GM18517 (cell line): ENCODE measurements at regions not wholly inside any gene's neighbourhood (a gene's known extent, or its start where the extent isn't known, plus 50 kb on each side); places are given as distances from the start of the nearest gene placed in this dataset.

ENCODE experiments used
- ATAC-seq: cut with Tn5 transposase; IDR thresholded peaks from one replicate; pipeline ENCODE4 v1.9.1; 2021; ENCODE audit warnings: mild to moderate bottlenecking, moderate library complexity; ENCODE audit not compliant: unreplicated experiment

DNA sequence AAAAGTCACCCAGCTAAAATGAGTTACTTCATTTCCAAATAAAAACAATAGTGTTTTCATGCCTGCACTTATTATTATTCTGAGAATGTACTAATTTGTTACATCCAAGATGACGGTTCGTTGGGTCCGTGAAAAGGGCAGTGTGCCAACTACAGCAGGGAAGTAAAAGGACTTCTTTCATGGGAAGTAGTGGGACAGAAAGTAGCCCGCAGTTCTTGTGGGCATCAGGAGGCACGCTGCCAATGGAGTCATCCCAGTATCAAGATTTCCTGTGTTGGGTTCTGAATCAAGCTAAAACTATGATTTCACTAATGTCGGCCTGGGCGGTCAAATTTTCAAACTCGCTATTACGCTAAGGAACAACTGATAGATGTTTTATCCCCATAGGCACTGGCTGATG, 254.5 kb upstream of the SOX2 start:
- no peak for ATAC-seq

DNA sequence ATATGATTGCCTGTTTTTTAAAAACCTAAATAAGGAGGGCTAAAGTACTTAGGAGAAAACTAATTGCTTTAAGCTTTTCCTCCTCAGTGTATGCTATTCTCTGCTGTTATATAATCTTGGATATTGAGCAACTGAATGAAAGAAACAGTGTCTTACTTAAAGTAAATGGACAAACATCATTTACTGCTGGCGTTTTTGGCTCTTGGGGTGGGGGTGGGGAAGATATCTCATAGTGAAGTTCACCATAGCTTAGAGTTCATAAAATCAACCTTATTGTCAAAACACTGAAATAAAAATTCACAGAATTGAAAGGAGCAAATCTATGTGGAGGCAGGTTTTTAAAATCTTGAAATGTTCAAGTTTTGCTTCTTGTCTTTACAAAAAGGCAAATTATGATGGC, 256.4 kb upstream of the SOX2 start:
- ATAC-seq = no peak

DNA sequence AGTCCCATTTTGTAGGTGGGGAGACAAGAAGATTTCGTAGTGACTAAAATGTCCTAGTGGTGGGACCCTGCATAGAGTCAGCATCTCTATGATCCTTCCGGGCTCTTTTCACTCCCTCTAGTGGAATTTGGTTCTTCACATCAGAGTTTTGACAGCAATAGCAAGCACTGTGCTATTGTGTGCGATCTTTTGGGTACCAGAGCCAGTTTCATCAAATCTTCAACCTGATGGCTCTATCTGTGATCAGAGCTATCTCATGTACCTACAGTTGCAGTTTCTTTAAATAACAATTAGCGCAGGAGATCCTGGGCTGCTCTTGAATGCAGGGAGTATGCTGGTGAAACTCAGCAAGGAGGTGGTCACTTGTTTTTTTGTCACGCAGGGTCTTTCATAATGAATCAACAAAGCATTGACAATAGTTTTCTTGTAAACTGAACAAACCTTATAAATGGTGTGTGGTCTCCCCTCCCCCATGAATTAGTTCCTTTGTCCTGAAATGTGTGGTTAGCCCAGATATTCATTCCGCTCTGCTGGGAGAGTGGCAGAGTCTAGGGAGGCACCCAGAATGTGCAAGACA, 257.2 kb upstream of the SOX2 start:
- no peak for ATAC-seq

DNA sequence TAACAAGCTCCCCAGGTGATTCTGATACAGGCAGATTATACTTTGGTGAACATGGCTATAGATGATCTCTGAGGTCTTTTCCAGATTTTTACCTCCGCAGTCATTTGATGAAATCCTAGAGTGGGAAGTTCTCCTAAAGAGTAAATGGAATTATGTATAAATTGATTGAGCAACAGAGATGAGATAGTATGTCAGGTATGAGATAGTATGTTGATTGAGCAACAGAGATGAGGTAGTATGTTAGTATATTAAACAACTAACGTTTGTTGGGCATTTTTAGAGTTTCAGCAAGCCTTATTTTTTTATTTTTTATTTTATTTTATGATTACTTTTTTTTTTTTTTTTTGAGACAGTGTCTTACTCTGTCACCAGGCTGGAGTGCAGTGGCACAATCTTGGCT, 265.0 kb upstream of the SOX2 start:
- no peak for ATAC-seq

DNA sequence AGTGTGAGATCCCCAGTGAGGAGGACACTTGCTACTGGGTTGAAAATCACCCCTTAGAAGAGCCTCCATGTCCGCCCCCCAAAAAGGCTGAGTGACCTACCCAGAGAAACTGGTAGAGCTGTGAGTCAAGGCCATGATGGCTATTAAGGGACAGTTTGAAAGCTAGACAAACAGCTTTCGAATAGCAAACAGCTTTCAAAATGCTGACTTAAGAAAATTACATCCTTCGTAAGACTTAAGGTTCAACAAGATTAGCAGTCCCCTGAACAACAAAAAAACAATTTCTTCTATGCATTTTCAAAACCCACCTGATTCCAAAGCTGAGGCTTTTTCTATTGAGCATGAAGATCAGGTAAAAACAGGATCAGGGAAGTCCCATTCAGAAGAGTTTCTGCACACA, 269.7 kb upstream of the SOX2 start:
- ATAC-seq = no peak

DNA sequence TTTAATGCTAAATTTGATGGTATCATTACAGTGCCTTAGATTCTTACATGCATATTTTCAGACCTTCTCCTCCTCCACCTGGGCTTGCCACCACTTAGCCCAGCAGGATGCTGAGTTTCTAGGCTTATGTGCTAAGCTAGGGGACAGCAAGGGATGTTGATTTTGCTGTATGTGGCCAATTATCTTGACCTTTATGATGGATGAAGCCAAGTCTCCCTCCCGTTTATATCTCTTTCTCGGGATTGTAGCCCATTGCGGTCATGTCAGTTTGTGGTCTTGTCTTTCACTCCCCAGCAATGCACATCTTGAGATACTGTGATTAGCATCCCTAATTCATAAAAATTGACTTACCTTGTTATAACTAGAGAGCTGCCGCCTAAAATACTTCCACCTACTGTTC, 278.7 kb upstream of the SOX2 start:
- ATAC-seq = no peak

DNA sequence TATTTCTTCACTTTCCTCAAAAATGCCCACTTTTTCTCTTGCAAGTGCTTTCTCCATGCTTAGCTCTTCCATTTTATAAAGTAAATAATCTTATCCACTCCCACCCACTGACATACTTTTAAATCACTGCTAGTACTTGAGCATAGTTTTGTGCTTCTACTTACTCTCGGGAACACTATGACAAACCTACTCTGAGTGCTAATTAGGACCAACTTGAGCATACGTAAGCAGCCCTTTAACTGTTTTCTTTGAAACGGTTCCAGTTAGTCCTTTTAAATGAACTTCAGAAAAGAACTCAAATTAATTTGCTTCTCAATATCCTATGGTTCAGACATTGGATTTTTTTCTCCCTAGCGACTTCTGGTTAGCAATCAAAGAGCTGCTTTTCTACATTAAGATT, 280.0 kb upstream of the SOX2 start:
- ATAC-seq = no peak

DNA sequence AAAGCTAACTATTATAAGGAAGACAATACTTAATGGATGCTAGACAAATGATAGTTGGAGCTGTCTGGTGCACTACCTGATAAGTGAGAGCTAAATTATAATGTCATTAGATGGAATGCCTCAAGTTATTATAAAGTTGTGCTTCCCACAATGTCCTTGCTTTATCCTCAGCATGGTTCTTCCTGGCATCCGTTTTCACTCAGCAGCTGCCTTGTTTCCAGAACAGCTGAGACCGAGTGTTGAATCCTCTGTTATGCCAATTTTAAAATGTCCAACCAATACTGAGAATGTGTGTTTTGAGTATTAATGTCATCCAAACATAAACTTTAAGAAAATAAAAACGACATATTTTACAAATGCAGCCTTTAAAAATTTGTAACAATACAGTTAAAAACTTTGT, 286.7 kb upstream of the SOX2 start:
- ATAC-seq = no peak

DNA sequence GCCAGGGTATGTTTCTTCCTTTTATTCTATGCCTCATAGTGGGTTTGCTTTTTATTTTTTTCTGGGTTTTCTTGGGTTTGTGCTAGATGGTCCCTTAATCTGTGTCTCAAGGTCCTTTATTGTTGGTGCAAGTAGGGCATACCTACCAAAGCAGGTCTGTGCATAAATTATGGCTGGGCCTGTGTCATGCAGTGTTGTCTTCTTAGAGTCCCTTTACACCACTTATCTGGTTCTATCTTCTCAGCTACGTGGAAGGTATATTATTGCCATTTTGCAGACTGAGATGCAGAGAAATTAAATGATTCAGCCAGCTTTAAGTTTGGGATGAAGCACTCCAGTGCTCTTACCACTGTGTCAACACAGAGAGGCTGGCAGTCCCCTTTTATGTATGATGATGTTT, 293.5 kb upstream of the SOX2 start:
- no peak for ATAC-seq

DNA sequence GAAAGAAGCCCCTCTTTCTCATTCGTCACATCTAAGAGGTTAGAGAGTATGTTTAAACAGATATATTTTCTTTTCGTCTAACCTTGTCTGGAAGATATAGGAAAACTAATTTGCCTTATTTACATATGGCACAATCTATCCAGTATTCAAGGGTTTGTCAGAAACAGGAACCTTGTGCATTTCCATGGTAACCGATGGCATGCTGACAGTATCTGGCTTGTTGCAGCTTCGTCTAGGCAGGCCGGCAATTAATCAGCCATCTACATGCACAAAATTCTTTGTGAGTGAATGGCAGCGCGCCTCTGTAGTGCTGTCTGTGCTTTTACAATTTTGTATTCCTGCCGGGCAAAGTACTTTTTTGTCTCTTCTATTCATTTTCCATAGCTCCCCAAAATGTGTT, 294.0 kb upstream of the SOX2 start:
- no peak for ATAC-seq

DNA sequence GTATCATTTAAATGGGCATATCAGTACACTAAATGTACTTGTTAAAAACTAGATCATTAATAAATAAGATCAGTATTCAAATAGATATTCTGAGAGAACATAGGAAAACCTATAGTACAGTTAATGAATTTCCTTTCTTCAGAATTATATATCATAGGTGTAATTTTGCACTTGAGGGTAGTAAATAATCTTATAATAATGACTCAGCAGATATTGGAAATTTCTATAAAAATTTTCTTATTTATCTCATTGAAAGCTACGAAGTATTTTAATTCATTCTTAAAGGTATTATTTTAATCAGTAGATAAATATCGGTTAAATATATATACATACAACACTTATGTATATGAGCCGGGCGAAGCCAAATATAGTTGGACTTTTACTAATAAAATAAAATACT, 300.9 kb upstream of the SOX2 start:
- no peak for ATAC-seq

DNA sequence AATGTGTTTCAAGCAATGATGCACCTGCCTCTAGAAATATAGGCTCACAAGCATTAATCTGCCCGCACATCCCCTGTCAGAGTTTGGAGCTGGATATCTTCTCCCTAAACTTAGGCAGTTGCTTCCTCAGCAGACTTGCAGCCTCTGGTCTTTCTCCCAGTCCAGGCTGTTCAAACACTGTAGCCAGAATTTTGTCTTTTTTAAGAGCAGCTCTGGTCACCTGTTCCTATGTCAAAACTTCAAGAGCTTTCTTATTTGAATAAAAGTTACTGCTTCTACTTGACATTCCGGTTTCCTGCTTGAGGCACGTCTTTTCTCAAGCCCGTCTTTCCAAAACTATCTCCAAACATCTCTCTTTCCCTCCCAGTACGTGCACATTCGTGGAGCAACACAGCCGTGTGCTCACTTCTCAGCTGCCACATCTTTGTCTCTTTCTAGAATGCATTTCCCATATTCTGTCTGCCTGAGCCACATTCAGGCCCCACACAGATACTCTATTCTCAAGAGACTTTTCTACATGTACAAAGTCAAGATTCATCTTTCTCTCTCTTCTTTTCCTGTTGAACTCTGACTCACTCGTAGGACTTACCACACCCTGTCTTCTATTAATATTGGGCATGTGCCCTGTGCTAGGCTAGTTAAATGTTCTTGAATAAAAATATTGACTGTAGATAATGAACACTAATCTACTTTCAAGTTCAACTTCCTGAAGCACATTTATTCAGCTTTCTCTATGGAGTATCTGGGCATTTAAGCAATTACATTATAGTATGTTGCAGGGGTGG, 307.7 kb upstream of the SOX2 start:
- no peak for ATAC-seq

DNA sequence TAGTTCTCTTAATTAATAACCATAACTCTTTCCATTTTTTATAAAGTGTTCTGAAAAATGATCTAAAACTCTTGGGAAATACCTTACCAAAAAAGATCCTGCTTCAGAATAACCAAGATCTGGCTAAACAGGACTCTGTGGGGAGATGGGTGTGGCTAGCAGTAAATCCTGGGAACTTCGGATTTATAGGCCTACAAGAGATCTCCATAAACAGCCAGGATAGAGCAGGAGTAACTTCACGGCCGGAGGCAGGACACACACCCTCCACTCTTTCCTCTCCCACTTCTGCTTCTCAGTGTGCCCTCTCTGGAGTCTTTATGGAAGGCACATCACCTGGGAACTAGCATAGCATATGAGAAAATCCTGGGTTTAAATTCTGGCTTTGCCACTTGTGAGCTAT, 309.4 kb upstream of the SOX2 start:
- no peak for ATAC-seq

DNA sequence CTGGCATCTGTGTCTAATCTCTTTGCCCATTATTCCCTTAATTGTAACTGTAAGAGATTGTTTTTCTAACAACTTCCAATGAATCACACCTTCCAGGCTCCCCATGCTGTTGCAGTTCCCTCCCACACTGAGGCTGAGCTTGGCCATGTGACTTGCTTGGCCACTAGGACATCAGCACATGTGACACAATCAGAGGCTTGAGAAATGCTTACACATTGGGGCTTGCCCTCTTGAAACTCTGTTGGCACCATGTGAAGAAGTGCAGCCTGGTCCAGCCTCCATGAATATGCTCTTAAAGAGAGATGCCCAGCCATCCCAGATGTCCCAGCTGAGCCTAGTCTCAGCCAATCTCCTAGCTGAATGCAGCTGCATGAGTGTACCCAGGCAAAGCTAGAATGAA, 326.8 kb upstream of the SOX2 start:
- no peak for ATAC-seq

DNA sequence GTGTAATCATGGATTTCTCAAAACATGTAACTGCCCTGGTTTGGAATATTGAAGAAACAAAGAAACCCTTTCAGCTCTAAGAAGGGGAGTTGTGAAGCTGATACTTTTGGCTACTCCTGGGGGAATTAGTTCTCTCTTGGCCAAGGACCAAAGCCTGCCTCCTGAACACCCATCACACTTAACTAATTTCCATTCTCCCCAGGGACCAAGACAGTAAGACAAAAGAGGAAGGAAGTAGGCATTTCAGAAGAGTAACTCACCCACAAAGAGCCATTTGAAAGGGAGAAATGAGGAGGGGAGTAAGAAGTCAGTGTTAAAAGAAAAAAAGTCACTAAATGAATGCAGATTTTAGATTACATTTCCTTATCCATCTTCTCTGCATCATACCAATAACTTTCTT, 328.0 kb upstream of the SOX2 start:
- no peak for ATAC-seq

DNA sequence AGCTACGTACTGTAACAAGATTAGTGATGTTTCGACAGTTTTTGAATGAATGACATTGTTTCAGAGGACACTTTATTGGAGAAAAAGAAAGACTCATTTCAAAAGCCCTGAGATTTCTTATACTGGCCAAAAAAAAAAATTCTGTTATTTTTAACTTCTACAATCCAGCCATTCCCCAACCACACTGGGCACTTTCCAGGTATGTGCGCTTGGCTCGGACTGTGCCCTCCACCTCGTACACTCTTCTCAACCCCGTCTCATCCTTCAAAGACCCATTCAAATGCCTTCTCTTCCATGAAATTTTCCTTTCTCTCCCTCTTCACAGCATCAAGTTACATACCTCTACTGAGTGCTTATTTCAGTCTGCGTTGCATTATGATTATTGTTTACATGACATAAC, 328.5 kb upstream of the SOX2 start:
- ATAC-seq = no peak

DNA sequence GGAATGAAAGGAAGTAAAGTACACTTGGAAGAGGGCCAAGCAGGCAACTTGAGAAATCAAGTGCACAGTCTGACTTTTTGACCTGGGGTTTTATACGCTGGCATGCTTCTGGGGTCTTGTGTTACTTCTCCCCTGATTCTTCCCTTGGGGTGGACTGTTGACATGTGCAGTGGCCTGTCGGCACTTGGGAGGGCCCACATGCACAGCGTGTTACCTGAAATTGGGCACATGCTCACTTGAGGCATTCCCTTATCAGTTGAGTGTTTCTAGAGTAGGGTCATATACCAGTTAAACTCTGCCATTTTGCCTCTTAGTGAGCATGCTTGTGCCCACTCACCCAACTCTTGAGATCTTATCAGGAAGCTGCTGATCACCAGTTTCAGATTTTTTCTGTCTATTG, 329.1 kb upstream of the SOX2 start:
- no peak for ATAC-seq

DNA sequence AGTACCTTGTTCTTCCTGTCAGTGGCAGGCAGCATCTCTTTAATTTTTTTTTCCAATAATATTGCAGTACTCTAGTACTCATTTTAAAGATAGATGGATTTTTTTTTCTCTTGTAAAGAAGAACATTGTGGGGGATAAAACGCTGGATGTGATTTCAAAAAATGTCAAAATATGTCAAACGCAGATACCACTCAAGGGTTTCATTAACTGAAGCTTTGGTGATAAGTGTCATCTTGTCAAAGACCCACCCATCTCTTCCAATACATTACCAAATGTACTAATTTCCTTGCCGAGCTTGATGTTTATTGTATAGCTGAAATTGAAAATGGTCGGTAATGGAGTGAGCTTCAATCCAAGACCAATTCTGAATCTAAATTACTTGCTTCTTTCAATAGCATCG, 332.4 kb upstream of the SOX2 start:
- ATAC-seq = no peak

DNA sequence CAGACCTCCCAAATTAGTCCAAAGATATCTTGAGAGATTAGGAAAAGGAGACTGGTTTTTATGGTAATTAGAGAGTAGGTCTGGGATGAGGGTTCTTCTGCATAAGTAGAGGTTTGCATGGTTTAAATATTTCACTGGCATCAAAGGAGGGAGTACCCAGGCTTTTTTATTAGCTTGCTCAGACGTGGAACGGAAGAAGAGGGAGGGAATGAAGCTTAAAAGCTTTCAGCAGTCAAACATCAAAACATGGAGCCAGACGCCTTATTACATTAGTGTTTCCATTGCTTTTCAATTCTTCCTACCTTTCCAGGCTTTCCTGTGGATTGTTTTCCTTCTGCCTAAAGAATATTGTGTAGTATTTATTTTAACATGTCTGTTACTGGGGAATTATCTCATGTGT, 342.1 kb upstream of the SOX2 start:
- ATAC-seq = no peak

DNA sequence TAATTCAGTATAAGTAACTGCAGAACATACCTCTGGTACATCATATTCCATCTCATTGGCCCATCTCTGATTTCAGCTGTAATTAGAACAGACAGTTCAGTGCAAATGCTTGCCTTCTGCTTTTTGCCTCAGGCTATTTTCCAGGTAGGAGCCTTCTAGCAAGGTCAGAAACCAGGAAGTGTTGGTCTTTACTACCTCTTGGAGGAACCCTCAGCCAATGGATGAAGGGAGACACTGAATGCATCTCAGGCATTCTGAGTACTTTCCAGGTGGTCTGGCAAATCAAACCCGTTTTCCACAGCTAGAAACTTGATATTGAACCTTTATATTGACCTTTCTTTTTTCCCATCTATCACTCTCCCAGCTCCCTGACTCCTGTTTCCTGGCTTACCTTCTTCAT, 348.5 kb upstream of the SOX2 start:
- no peak for ATAC-seq

DNA sequence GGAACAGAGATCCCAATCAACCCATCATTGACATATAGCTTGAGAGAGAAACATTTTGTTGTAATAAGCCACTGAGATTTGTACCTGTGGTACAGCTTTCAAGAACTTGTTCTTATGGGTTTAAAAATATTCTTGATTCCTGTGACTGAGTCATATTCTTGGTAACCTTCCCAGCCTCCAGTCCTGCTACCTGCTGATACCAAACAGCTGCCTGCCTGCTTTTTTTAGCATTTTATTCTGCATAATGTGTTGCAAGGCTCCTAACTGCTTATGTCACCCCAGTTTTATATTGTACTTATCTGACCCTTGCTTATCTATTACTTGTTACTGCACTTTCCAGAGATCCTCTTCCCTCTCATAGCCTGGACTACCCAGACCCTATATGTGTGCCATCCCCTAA, 349.3 kb upstream of the SOX2 start:
- ATAC-seq = no peak

DNA sequence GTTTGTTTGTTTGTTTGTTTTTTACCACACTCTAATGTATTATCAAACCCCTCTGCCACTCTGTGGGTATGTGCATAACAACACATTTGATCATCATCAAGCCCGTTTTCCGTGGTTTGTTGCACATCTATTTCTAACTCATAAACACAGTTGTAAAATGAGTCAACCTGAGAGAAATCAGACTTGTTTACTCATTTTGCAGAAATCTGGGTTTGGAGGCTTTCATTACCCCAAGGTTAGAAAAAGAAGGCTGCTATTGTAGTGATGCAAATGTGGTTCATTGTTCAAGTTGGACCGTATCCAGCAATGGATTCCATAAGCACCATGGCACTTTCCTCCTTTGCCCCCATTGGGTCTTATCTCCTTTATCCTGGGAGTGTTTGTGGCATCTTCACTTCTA, 353.2 kb upstream of the SOX2 start:
- peak; percentile 79 for ATAC-seq

DNA sequence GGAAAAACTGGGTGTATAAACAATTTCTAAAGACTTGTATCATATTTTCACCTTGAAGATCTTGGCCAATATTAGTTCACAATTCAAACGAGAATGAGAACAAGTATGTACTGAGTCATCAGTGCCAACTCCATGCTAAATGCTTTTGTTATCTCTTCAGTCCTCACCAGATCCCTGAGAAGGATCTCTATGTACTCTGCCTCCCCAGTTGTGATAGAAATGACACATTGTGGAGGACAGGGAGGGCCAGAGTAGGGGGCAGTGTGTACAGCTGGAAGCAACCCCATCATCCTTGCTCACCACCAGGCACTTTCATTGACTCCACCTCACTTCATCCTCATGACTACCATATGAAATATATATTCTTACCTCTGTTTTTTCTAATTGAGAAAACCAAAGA, 353.7 kb upstream of the SOX2 start:
- ATAC-seq = peak; percentile 14
